ENCODE measurements at regions not wholly inside any gene's neighbourhood (a gene's known extent, or its start where the extent isn't known, plus 50 kb on each side); places are given as distances from the start of the nearest gene placed in this dataset.

- intact Hi-C loops (cut with DNase I): no loop called here
- ATAC-seq (peak; percentile 67), DNase-seq (ENCODE audit: low spot score) (peak; percentile 73)
Measured at GRCh38 chr18:48488388-48488850, 50.4 kb upstream of the CTIF start.

GRCh38 chr18:48486754-48487153, 52.1 kb upstream of the CTIF start:
- DNase-seq (ENCODE audit: low spot score) (no peak), ATAC-seq (peak; percentile 26)
- intact Hi-C loops (cut with DNase I): no loop called here

- intact Hi-C loops (cut with DNase I): no loop called here
- no peak for ATAC-seq
- DNase-seq (ENCODE audit: low spot score): no peak
Measured at GRCh38 chr18:48485828-48486405, 52.9 kb upstream of the CTIF start.

- DNase-seq (ENCODE audit: low spot score) (no peak), ATAC-seq (no peak)
- intact Hi-C loops (cut with DNase I): no loop called here
Measured at GRCh38 chr18:48481092-48481491, 57.7 kb upstream of the CTIF start.

GRCh38 chr18:48479531-48479930, 59.3 kb upstream of the CTIF start:
- DNase-seq (ENCODE audit: low spot score) (no peak), ATAC-seq (no peak)
- intact Hi-C loops (cut with DNase I): loop anchor here (5.0 kb wide), 1 partner anchor 183 kb away; no protein-coding TSS in a partner anchor

GRCh38 chr18:48477348-48477747, 61.5 kb upstream of the CTIF start:
- ATAC-seq (no peak), DNase-seq (ENCODE audit: low spot score) (no peak)
- intact Hi-C loops (cut with DNase I): loop anchor here (5.0 kb wide), 1 partner anchor 185 kb away; no protein-coding TSS in a partner anchor

GRCh38 chr18:48476550-48476917, 62.3 kb upstream of the CTIF start:
- ATAC-seq: no peak
- intact Hi-C loops (cut with DNase I): loop anchor here (5.0 kb wide), 1 partner anchor 186 kb away; no protein-coding TSS in a partner anchor

GRCh38 chr18:48475635-48476549, 62.9 kb upstream of the CTIF start:
- DNase-seq (ENCODE audit: low spot score) (no peak), ATAC-seq (peak; percentile 92)
- intact Hi-C loops (cut with DNase I): loop anchor here (5.0 kb wide), 1 partner anchor 186 kb away; no protein-coding TSS in a partner anchor

More at GRCh38 chr18:48476550-48476917, 62.3 kb upstream of the CTIF start:
- no peak for DNase-seq (ENCODE audit: low spot score)

- intact Hi-C loops (cut with DNase I): no loop called here
- no peak for DNase-seq (ENCODE audit: low spot score)
- no peak for ATAC-seq
Measured at GRCh38 chr18:48473816-48474215, 64.6 kb upstream of the ZBTB7C start.

- DNase-seq (ENCODE audit: low spot score) (no peak), ATAC-seq (no peak)
- intact Hi-C loops (cut with DNase I): no loop called here
Measured at GRCh38 chr18:48472610-48473009, 63.4 kb upstream of the ZBTB7C start.

GRCh38 chr18:48470484-48471180, 61.4 kb upstream of the ZBTB7C start:
- no peak for DNase-seq (ENCODE audit: low spot score)
- intact Hi-C loops (cut with DNase I): no loop called here
- ATAC-seq: peak; percentile 88

GRCh38 chr18:48468151-48468550, 59.0 kb upstream of the ZBTB7C start:
- DNase-seq (ENCODE audit: low spot score): no peak
- no peak for ATAC-seq
- intact Hi-C loops (cut with DNase I): no loop called here

- intact Hi-C loops (cut with DNase I): no loop called here
- ATAC-seq (no peak), DNase-seq (ENCODE audit: low spot score) (no peak)
Measured at GRCh38 chr18:48467231-48467630, 58.0 kb upstream of the ZBTB7C start.

GRCh38 chr18:48462510-48462909, 53.3 kb upstream of the ZBTB7C start:
- no peak for DNase-seq (ENCODE audit: low spot score)
- no peak for ATAC-seq
- intact Hi-C loops (cut with DNase I): no loop called here

GRCh38 chr18:48460929-48461583, 51.9 kb upstream of the ZBTB7C start:
- intact Hi-C loops (cut with DNase I): no loop called here
- no peak for ATAC-seq

GRCh38 chr18:48459465-48459864, 50.3 kb upstream of the ZBTB7C start:
- no peak for ATAC-seq
- intact Hi-C loops (cut with DNase I): no loop called here
- no peak for DNase-seq (ENCODE audit: low spot score)

More at GRCh38 chr18:48460929-48461583, 51.9 kb upstream of the ZBTB7C start:
- DNase-seq (ENCODE audit: low spot score): no peak

- no peak for ATAC-seq
- DNase-seq (ENCODE audit: low spot score): no peak
- intact Hi-C loops (cut with DNase I): no loop called here
Measured at GRCh38 chr18:48459016-48459415, 49.8 kb upstream of the ZBTB7C start.
